ENCODE measurements at regions not wholly inside any gene's neighbourhood (a gene's known extent, or its start where the extent isn't known, plus 50 kb on each side); places are given as distances from the start of the nearest gene placed in this dataset. TPM values are rescaled to one million over a fixed set of nuclear protein-coding genes. Genes with fewer than 3 reads are reported as not detected.

Small RNA genes in the stretch of these regions (small RNA-seq; reads per million reads assigned to genes)
- gene MIR1269A (ENCODE audit: low replicate concordance) (not detected), gene RNU2-40P (ENCODE audit: low replicate concordance) (0.08 reads per million), gene RNU6-699P (ENCODE audit: low replicate concordance) (not detected)

All from lung (tissue), 1 donor.